Loucy (cell line): ENCODE measurements at regions not wholly inside any gene's neighbourhood (a gene's known extent, or its start where the extent isn't known, plus 50 kb on each side); places are given as distances from the start of the nearest gene placed in this dataset.

Experiments
- H2AFZ ChIP-seq: fragments of 200-600 bp; sonication (generic); 2 replicates; pipeline ENCODE4 v1.6.0; 2016; ENCODE audit warnings: antibody characterized with exemption, mild to moderate bottlenecking, low read length, moderate library complexity
- H3F3A ChIP-seq: fragments of 200-600 bp; 2 replicates; pipeline ENCODE4 v1.6.0; 2016; ENCODE audit warnings: antibody characterized with exemption, low read depth, mild to moderate bottlenecking
- H3K27me3 ChIP-seq: fragments of 200-600 bp; sonication (generic); 2 replicates; pipeline ENCODE4 v1.6.1; 2014; ENCODE audit warnings: low read length, mild to moderate bottlenecking; ENCODE audit not compliant: insufficient read depth, poor library complexity, severe bottlenecking
- H3K36me3 ChIP-seq: fragments of 200-600 bp; sonication (generic); 2 replicates; pipeline ENCODE4 v1.6.1; 2016; ENCODE audit warnings: low read length; ENCODE audit not compliant: insufficient read depth
- H3K4me1 ChIP-seq: fragments of 200-600 bp; sonication (generic); 2 replicates; pipeline ENCODE4 v1.5.1; 2014; ENCODE audit warnings: low read length, mild to moderate bottlenecking; ENCODE audit not compliant: insufficient read depth, poor library complexity, severe bottlenecking
- H3K4me2 ChIP-seq: fragments of 200-600 bp; sonication (generic); 2 replicates; pipeline ENCODE4 v1.6.0; 2014; ENCODE audit warnings: antibody characterized with exemption, low read length, low read depth, mild to moderate bottlenecking; ENCODE audit not compliant: poor library complexity, severe bottlenecking
- H3K4me3 ChIP-seq: fragments of 200-600 bp; sonication (generic); 2 replicates; pipeline ENCODE4 v1.5.1; 2014; ENCODE audit warnings: low read length, mild to moderate bottlenecking, mixed read lengths; ENCODE audit not compliant: poor library complexity, severe bottlenecking
- H3K79me2 ChIP-seq: fragments of 200-600 bp; sonication (generic); 2 replicates; pipeline ENCODE4 v1.6.1; 2014; ENCODE audit warnings: low read length; ENCODE audit not compliant: insufficient read depth
- H3K9ac ChIP-seq: fragments of 200-600 bp; sonication (generic); 2 replicates; pipeline ENCODE4 v1.6.0; 2014; ENCODE audit warnings: mild to moderate bottlenecking, low read depth, low read length, moderate library complexity; ENCODE audit not compliant: poor library complexity, severe bottlenecking
- H3K9me2 ChIP-seq: fragments of 200-600 bp; sonication (generic); replicated peaks from 2 replicates; pipeline ENCODE4 v1.6.1; 2016; ENCODE audit warnings: low read depth, low read length, mixed read lengths
- H3K9me3 ChIP-seq: fragments of 200-600 bp; sonication (generic); 2 replicates; pipeline ENCODE4 v1.6.1; 2014; ENCODE audit warnings: mild to moderate bottlenecking, antibody characterized with exemption, low read length, low read depth; ENCODE audit not compliant: insufficient read depth
- H4K20me1 ChIP-seq: fragments of 200-600 bp; sonication (generic); 2 replicates; pipeline ENCODE4 v1.6.0; 2014; ENCODE audit warnings: antibody characterized with exemption, low read length, mild to moderate bottlenecking; ENCODE audit not compliant: insufficient read depth, poor library complexity, severe bottlenecking
- EZH2phosphoT487 ChIP-seq: fragments of 200-600 bp; IDR thresholded peaks from 2 replicates; pipeline ENCODE4 v1.6.1; 2018; ENCODE audit warnings: antibody characterized with exemption, mild to moderate bottlenecking, moderate library complexity, borderline replicate concordance
- TF ChIP-seq, protein P1 (sequence below): fragments of 200-600 bp; sonication (generic); conservative IDR thresholded peaks from 2 replicates; pipeline ENCODE4 v1.5.1; 2014; ENCODE audit warnings: mild to moderate bottlenecking, antibody characterized with exemption, low read length

GRCh38 chr13:105952973-105953290, 582.5 kb downstream of the EFNB2 start:
- H3K27me3 ChIP-seq = no peaks in the 10 kb centered on the region
- H3K4me3 ChIP-seq = no peak overlapping the region
- H3K9ac ChIP-seq = no peak overlapping the region
- no peaks in the 10 kb centered on the region for H3K9me3 ChIP-seq
- no peaks in the 10 kb centered on the region for H4K20me1 ChIP-seq
- no peak overlapping the region for H3K4me2 ChIP-seq
- no peaks in the 10 kb centered on the region for H3K9me2 ChIP-seq
- H2AFZ ChIP-seq = no peak overlapping the region
- H3K79me2 ChIP-seq = no peaks in the 10 kb centered on the region
- TF ChIP-seq, protein P1, sequence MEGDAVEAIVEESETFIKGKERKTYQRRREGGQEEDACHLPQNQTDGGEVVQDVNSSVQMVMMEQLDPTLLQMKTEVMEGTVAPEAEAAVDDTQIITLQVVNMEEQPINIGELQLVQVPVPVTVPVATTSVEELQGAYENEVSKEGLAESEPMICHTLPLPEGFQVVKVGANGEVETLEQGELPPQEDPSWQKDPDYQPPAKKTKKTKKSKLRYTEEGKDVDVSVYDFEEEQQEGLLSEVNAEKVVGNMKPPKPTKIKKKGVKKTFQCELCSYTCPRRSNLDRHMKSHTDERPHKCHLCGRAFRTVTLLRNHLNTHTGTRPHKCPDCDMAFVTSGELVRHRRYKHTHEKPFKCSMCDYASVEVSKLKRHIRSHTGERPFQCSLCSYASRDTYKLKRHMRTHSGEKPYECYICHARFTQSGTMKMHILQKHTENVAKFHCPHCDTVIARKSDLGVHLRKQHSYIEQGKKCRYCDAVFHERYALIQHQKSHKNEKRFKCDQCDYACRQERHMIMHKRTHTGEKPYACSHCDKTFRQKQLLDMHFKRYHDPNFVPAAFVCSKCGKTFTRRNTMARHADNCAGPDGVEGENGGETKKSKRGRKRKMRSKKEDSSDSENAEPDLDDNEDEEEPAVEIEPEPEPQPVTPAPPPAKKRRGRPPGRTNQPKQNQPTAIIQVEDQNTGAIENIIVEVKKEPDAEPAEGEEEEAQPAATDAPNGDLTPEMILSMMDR = no peak
- TF ChIP-seq EZH2phosphoT487 = no peak
- H3F3A ChIP-seq = no peaks in the 10 kb centered on the region
- no peaks in the 10 kb centered on the region for H3K4me1 ChIP-seq
- H3K36me3 ChIP-seq = no peaks in the 10 kb centered on the region

GRCh38 chr13:105952233-105952972, 583.1 kb downstream of the EFNB2 start:
- Histone ChIP-seq H3K4me3 (no peak overlapping the region), H3K27me3 (no peaks in the 10 kb centered on the region), H4K20me1 (no peaks in the 10 kb centered on the region), H3K79me2 (no peaks in the 10 kb centered on the region), H3K9ac (no peak overlapping the region), H3K9me2 (no peaks in the 10 kb centered on the region), H3K4me1 (no peaks in the 10 kb centered on the region), H3K9me3 (no peaks in the 10 kb centered on the region), H3F3A (no peaks in the 10 kb centered on the region), H3K4me2 (no peak overlapping the region), H3K36me3 (no peaks in the 10 kb centered on the region), H2AFZ (no peak overlapping the region)
- TF ChIP-seq, protein P1 = no peak
- no peak for TF ChIP-seq EZH2phosphoT487

- Histone ChIP-seq H3K36me3 (no peaks in the 10 kb centered on the region), H3K4me2 (no peak overlapping the region), H3K27me3 (no peaks in the 10 kb centered on the region), H4K20me1 (no peaks in the 10 kb centered on the region), H3K4me1 (no peaks in the 10 kb centered on the region), H3K79me2 (no peaks in the 10 kb centered on the region), H3K4me3 (no peak overlapping the region), H3K9me3 (no peaks in the 10 kb centered on the region), H2AFZ (no peak overlapping the region), H3K9ac (no peak overlapping the region), H3K9me2 (no peaks in the 10 kb centered on the region), H3F3A (no peaks in the 10 kb centered on the region)
- no peak for TF ChIP-seq EZH2phosphoT487
- TF ChIP-seq, protein P1 = no peak
Observed at GRCh38 chr13:105948143-105948542, 587.3 kb downstream of the EFNB2 start.
